Uterus (tissue), 3 donors: ENCODE measurements at regions not wholly inside any gene's neighbourhood (a gene's known extent, or its start where the extent isn't known, plus 50 kb on each side); places are given as distances from the start of the nearest gene placed in this dataset.

Experiments
- DNase-seq, 2 donors: peaks; one replicate each; pipeline ENCODE4 v3.0.0-alpha.2; 2019 to 2020
- H3K27ac ChIP-seq, 2 donors: fragments of 200-600 bp; sonication (generic); 1 replicate in 1 of 2; 2 replicates in 1 of 2; pipeline ENCODE4 v1.5.1; 2016 to 2018
- H3K27me3 ChIP-seq, 2 donors: fragments of 200-600 bp; sonication (generic); one replicate each; pipeline ENCODE4 v1.5.1; 2018 to 2019; ENCODE audit warnings: control low read depth in 1 of 2
- H3K36me3 ChIP-seq, 2 donors: fragments of 200-600 bp; sonication (generic); one replicate each; pipeline ENCODE4 v1.5.1; 2019; ENCODE audit warnings: control low read depth in 1 of 2
- H3K4me1 ChIP-seq, 2 donors: fragments of 200-600 bp; sonication (generic); one replicate each; pipeline ENCODE4 v1.5.1; 2018 to 2019; ENCODE audit warnings: control low read depth in 1 of 2
- H3K4me3 ChIP-seq, 2 donors: fragments of 200-600 bp; sonication (generic); 1 replicate in 1 of 2; 2 replicates in 1 of 2; pipeline ENCODE4 v1.5.1; 2018 to 2019; ENCODE audit warnings: mild to moderate bottlenecking in 1 of 2
- H3K9me3 ChIP-seq, 2 donors: fragments of 200-600 bp; sonication (generic); one replicate each; pipeline ENCODE4 v1.5.1; 2019; ENCODE audit warnings: control low read depth in 1 of 2
- POLR2A ChIP-seq, 2 donors: fragments of 450-650 bp; IDR thresholded peaks; one replicate each; pipeline ENCODE4 v1.6.1; 2016; ENCODE audit warnings: antibody characterized with exemption in 2 of 2, mild to moderate bottlenecking in 1 of 2, moderate library complexity in 1 of 2
- intact Hi-C: fragments of 100-400 bp; cut with DNase I; formaldehyde crosslinking; loops from one replicate; pipeline ENCODE4 v1.15.1; 2023; ENCODE audit warnings: low total_unique reads
- TF ChIP-seq, protein P1 (sequence below), 4 experiments: fragments of 200-600 bp in 2 of 4; fragments of 450-650 bp in 2 of 4; sonication (generic) in 2 of 4; IDR thresholded peaks; one replicate each; pipeline ENCODE4 v1.5.1; 2016 to 2019; ENCODE audit warnings: antibody characterized with exemption in 4 of 4, mild to moderate bottlenecking in 2 of 4, moderate library complexity in 1 of 4
- donor health status: DM: yes; HTN: yes; CAD: no.

DNA sequence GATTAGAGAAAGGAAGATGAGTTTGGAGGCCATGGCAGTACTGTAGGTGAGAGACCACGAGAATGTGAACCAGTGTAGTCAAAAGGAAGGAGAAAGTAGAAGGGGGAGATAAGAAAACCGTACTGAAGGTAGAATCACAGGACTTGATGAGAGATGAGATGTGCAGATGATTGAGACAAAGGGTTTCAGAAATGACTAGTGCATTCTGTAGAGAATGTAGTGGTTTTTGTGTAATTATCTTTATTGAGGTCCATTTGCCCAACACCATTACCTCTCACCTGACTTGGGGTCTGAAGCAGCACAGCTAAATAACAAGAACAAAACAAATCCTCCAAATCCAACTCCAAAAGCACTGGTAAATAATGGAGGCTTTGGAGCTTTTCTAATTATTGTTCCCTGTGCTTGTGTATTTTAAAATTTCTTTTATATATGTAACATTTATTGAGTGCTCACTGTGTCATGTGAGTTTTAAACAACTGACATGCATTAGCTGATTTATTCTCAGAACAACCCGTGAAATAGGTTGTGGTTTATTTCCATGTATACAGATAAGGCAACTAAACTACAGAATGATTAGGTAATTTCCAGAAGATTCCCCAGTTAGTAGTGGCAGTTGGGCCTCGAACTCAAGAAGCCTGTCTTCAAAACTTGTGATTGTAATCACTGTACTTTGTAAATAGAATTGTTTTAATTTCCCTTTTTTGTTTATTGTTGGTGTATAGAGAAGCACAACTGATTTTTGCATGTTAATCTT is 390.0 kb downstream of the AEBP2 start:
- Histone ChIP-seq H3K27me3 (no peaks in the 10 kb centered on the region), H3K36me3 (no peaks in the 10 kb centered on the region), H3K9me3 (no peaks in the 10 kb centered on the region), H3K4me3 (no peak overlapping the region), H3K27ac (peak overlapping the region in 1 of 2 donors; percentile 24), H3K4me1 (peaks cover 0 to 6% of the 10 kb centered on the region in 2 donors)
- DNase-seq = no peak
- TF ChIP-seq, protein P1, sequence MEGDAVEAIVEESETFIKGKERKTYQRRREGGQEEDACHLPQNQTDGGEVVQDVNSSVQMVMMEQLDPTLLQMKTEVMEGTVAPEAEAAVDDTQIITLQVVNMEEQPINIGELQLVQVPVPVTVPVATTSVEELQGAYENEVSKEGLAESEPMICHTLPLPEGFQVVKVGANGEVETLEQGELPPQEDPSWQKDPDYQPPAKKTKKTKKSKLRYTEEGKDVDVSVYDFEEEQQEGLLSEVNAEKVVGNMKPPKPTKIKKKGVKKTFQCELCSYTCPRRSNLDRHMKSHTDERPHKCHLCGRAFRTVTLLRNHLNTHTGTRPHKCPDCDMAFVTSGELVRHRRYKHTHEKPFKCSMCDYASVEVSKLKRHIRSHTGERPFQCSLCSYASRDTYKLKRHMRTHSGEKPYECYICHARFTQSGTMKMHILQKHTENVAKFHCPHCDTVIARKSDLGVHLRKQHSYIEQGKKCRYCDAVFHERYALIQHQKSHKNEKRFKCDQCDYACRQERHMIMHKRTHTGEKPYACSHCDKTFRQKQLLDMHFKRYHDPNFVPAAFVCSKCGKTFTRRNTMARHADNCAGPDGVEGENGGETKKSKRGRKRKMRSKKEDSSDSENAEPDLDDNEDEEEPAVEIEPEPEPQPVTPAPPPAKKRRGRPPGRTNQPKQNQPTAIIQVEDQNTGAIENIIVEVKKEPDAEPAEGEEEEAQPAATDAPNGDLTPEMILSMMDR (IDR thresholded peaks at IDR 0.05) = no peak
- no peak for TF ChIP-seq POLR2A (IDR thresholded peaks at IDR 0.05)
- intact Hi-C loops = no loop called here

DNA sequence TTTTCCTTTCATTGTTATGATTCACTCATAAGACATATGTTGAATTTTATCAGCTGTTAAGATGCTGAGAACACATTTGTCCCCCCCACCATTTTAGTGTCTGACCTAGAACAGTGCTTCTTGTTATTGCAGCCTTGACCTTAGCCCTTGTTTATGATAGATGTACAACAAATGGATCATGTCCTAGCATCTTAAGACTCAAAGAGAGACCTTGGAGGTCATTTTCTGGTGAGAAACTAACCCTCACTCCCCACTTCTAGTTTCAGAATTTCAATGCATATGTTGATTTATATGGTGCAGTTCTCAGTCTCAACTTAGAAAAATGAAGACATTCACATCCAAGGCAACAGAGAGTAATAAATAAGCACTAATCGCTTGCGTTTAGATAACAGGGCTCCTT is 391.2 kb downstream of the AEBP2 start:
- intact Hi-C loops = no loop called here
- TF ChIP-seq, protein P1 (IDR thresholded peaks at IDR 0.05) = no peak
- TF ChIP-seq POLR2A (IDR thresholded peaks at IDR 0.05) = no peak
- Histone ChIP-seq H3K9me3 (no peaks in the 10 kb centered on the region), H3K27me3 (no peaks in the 10 kb centered on the region), H3K36me3 (no peaks in the 10 kb centered on the region), H3K27ac (peak overlapping the region; percentile 24 to 29), H3K4me3 (no peak overlapping the region), H3K4me1 (peaks cover 0 to 12% of the 10 kb centered on the region in 2 donors)
- no peak for DNase-seq

- intact Hi-C loops = no loop called here
- DNase-seq = no peak
- no peaks in the 10 kb centered on the region for H3K9me3 ChIP-seq
- H3K27me3 ChIP-seq = no peaks in the 10 kb centered on the region
- H3K36me3 ChIP-seq = no peaks in the 10 kb centered on the region
- H3K4me3 ChIP-seq = no peak overlapping the region
- H3K27ac ChIP-seq = peak overlapping the region; percentile 53 to 65
- TF ChIP-seq, protein P1 (IDR thresholded peaks at IDR 0.05) = no peak
- TF ChIP-seq POLR2A (IDR thresholded peaks at IDR 0.05) = no peak
- H3K4me1 ChIP-seq = peaks cover 0 to 12% of the 10 kb centered on the region in 2 donors
Measured at GRCh38 chr12:19833775-19834501, 394.6 kb downstream of the AEBP2 start.

- Histone ChIP-seq H3K36me3 (no peaks in the 10 kb centered on the region), H3K9me3 (no peaks in the 10 kb centered on the region), H3K4me1 (peaks cover 0 to 12% of the 10 kb centered on the region in 2 donors), H3K27me3 (no peaks in the 10 kb centered on the region), H3K27ac (peak overlapping the region; percentile 53 to 65), H3K4me3 (no peak overlapping the region)
- no peak for DNase-seq
- intact Hi-C loops = no loop called here
- TF ChIP-seq, protein P1 (IDR thresholded peaks at IDR 0.05) = no peak
Measured at GRCh38 chr12:19834592-19834991, 395.3 kb downstream of the AEBP2 start.

DNA sequence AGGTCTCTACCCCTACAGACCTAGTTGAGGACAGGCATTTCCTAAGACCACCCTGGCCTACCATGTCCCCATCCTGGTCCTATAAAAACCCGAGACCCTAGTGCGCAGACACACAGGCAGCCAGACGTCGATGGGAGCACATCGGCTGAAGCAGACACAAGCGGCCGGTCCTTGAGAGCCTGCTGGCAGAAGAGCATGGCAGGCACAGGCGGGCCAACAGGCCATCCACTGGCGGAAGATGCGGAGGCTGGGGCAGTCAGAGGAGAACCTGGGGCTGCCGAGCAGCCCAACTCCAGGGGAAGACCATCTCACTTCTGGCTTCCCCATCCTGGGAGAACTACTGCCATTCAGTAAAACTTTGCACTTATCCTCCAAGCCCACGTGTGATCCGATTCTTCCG is 396.8 kb downstream of the AEBP2 start:
- Histone ChIP-seq H3K27me3 (no peaks in the 10 kb centered on the region), H3K4me1 (peaks cover 0 to 12% of the 10 kb centered on the region in 2 donors), H3K36me3 (no peaks in the 10 kb centered on the region), H3K27ac (no peak overlapping the region), H3K9me3 (no peaks in the 10 kb centered on the region), H3K4me3 (no peak overlapping the region)
- TF ChIP-seq, protein P1 (IDR thresholded peaks at IDR 0.05) = no peak
- no peak for TF ChIP-seq POLR2A (IDR thresholded peaks at IDR 0.05)
- intact Hi-C loops = no loop called here
- no peak for DNase-seq
